Activated T-cell treated with anti-CD3 and anti-CD28 coated beads for 4 hours (primary cell): ENCODE measurements at regions not wholly inside any gene's neighbourhood (a gene's known extent, or its start where the extent isn't known, plus 50 kb on each side); places are given as distances from the start of the nearest gene placed in this dataset.

Source experiments
- DNase-seq: peaks from one replicate; pipeline ENCODE4 v3.0.0-alpha.2; 2020

- DNase-seq: no peak
These were observed 217.7 kb upstream of the IER5L start for GRCh38 chr9:129395633-129396364.

GRCh38 chr9:129394886-129395279 is 216.8 kb upstream of the IER5L start:
- DNase-seq: no peak

DNA sequence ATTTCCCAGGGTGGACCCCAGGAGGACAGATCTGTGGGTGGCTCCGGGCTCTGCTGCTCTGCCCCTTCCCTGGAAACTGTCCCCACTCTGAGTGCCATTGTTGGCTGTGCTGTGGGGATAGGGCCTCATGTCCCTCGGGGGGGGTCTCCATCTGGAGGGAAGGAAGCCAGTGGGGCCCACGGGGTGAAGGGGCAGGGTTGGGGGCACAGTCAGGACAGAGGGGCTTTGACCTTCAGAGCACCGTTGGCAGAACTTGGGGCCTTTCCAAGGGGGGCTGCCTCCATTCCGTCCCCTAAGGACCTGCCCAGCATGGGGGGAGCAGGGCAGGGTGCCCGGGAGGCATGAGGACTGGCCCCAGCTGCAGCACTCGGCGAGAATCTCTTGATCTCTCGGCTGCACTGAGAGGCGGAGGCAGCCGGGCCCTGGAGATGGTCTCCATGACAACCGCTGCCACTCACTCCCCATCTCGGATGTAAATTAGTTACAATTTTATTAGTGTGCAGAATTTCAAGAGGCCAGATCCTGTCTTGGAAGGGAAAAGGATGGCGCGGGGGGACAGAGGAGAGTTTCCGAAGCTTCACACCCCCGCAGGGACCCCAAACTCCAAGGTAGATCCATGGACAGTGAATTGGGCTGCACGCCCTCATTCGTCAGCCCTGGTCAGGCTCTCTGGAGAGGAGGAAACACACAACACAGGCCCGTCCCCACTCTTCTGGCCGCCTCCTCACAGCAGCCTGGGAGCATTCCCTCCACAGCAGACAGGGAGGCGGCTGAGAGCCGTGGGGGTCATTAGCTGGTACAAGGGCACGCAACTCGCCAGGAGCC is 216.2 kb upstream of the IER5L start:
- DNase-seq: no peak

GRCh38 chr9:129393064-129393463 is 215.0 kb upstream of the IER5L start:
- DNase-seq: no peak

DNA sequence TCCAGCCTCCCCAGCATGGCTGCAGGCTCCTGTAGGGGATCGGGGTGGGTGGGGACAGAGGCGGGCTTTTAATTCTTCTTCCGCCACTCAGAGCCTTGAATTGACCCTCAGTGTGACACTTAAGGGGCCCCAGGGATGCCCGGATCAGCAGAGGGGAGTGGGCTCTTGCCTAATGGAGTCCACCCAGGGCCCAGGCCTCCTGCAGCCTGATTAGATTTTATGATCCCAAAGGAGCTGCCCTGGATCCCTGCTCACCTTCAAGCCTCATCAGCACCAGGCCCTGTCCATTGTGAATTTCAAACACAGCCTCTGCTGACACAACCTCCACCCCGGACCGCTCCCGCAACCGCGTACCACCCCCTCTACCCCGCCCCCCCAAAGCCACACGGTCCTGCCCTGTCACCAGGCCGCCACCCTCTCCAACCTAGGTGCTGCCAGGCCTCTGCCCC is 214.1 kb upstream of the IER5L start:
- no peak for DNase-seq

- DNase-seq: no peak
These were observed 213.2 kb upstream of the IER5L start for GRCh38 chr9:129391221-129391661.

DNA sequence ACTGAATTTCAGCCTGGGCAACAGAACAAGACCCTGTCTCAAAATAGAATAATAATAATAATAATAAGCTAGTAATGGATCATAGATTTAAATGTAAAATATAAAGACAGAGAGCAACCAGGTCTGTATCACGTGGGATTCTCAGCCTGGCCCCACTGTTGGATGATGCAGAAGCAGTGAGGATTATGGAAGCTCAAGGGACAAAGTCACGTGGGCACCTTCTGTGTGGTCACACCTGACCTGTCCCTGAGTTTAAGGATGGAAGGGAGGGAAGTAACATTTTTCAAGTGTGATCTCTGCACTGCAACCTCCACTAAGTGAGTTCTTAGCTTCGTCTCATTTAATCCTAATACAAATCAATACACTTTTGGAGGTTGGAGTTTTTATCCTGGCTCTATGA is 212.5 kb upstream of the IER5L start:
- DNase-seq: no peak

- DNase-seq: no peak
These were observed 209.8 kb upstream of the IER5L start for GRCh38 chr9:129387822-129388221.

- no peak for DNase-seq
These were observed 208.7 kb upstream of the IER5L start for GRCh38 chr9:129386812-129387177.

DNA sequence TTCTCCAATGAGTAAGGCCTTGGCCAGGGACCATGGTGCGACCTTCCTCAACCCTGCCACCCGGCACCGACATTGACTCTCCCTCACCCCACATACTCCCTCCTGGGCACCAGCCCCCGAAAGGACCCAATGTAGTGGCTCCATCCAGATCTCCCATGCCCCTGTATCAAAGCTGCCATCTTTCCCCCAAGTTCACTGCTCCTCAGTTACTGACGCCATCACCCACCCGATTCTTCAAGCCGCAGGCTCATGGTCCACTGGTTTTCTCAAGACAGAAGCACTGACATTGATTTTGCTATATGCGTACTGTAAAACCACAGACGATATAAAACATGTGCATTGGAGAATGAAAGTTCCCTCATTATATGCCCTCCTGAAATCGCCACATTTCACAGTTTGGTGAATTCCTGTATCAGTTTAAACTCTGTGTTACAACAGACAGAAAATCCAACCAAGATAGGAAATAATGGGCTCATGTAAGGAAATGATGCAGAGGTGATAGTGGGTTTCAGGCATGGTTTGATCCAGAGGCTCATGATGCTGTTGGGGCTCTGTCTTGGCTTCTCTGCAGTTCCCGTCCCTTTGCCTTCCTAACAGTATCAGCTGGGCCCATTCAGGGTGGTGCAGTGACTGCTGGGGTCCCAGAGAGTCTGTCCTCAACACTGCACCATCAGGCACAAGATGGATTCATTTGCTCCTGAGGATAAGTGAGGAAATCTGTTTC is 207.3 kb upstream of the IER5L start:
- DNase-seq: no peak

- no peak for DNase-seq
These were observed 206.6 kb upstream of the IER5L start for GRCh38 chr9:129384491-129385210.

GRCh38 chr9:129383561-129384490 is 205.8 kb upstream of the IER5L start:
- peak; percentile 40 for DNase-seq

GRCh38 chr9:129383019-129383560 is 205.0 kb upstream of the IER5L start:
- DNase-seq: no peak

DNA sequence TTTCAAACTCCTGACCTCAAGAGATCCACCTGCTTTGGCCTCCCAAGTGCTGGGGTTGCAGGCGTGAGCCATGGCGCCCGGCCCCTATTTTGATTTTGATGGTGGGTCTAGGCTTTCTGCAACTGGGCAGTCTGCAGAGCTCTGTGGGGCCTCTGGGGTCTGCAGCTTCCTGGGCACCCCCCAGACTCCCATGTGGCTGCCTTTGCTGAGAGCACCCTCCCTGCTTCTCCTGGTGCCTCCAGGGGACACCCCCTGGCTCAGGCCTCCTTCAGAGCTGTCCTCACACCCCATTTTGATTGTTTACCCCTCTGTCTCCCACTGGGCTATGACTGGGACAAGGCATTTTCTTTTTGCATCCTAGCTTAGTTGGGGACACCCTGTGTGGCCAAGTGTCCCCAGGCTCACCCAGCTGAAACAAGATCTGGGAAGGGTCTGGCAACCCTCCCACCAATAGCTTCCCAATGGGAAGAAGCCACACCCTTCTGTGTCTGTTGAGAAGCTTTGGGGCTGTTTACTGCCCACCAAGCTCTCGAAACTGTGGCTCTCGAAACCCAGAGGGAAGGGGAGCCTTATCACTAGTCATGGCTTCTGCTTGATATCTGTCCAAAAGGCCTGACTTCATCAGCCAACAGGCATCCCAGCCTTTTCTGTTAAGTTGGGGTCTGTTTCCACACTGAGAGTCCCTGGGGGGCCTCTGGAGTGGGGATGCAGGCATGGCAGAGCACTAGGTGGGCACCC is 204.4 kb upstream of the IER5L start:
- DNase-seq: no peak

DNA sequence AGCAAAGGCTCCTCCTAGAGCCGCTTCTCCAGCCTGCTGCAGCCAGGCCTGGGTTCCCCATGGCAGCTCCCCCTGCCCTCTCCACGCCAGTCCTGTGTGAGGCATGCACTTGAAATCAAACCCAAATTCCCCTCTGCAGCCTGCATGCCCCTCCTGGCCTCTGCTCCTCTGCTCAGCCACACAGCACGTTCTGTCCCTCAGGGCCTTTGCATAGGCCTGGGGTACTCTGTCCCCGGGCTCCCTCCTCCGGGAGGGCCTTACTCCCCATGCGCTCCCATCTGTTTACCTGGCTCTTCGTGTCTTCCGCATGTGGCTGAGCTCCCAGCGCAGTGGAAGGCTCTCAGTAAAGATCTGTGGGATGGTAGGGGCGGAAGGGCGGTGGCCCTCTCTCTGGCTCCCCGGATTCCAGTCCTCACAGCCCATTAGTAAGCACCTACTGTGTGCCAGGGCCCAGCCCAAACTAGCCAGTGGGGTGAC is 203.5 kb upstream of the IER5L start:
- DNase-seq: no peak

- DNase-seq: no peak
These were observed 202.9 kb upstream of the IER5L start for GRCh38 chr9:129380961-129381401.

- DNase-seq: no peak
These were observed 201.8 kb upstream of the IER5L start for GRCh38 chr9:129379886-129380285.

DNA sequence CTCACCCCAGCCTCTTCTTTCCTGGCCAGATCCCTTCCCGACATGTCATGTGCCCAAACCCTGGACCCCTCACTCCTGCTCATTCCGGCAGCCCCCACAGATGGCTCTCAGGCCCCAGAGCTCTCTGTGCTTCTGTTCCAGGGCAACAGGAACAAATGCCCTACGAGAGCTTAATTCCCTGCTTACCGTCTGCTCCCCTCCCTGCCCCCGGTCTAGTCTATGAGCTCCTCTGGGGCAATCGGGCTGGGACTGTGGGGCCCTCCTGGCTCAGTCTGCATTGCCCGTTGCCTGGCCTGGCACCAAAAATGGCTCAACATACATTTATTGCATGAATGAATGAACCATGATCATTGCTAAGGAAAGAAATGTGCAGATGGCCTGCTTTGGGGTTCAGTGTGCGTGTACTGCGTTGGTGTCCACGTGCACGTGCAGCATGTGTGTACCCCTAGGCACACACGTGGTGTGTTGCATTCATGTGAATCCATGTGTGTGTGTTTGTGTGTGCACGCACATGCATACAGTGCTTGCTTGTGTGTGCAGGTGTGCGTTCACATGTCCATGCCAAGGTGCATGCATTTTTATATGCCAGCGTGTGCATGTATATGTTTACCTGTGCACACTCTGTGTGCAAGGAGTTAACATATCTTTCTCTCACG is 201.2 kb upstream of the IER5L start:
- no peak for DNase-seq

GRCh38 chr9:129377931-129378661 is 200.0 kb upstream of the IER5L start:
- DNase-seq: no peak
